ENCODE measurements at regions not wholly inside any gene's neighbourhood (a gene's known extent, or its start where the extent isn't known, plus 50 kb on each side); places are given as distances from the start of the nearest gene placed in this dataset.

- no peak overlapping the region for H2BK12ac ChIP-seq (ENCODE audit: low read length in 2 of 2)
- no peaks in the 10 kb centered on the region for H3K4me1 ChIP-seq (ENCODE audit: control insufficient read depth, insufficient read depth, low read depth, low read length)
- H3K18ac ChIP-seq (ENCODE audit: low read depth in 1 of 2, low read length in 2 of 2): no peak overlapping the region
- no peak overlapping the region for H2AK5ac ChIP-seq (ENCODE audit: low read length, severe bottlenecking)
- no peak for DNase-seq
- no peak overlapping the region for H3K4me3 ChIP-seq (ENCODE audit: insufficient read depth in 1 of 2, low read depth in 1 of 2, low read length in 2 of 2)
- H3K79me1 ChIP-seq (replicated peaks; ENCODE audit: low read length, poor library complexity, severe bottlenecking): no peaks in the 10 kb centered on the region
- no peak overlapping the region for H4K8ac ChIP-seq (ENCODE audit: low read length)
- H3K4me2 ChIP-seq (ENCODE audit: low read length, poor library complexity, severe bottlenecking): no peak overlapping the region
- H2BK5ac ChIP-seq (ENCODE audit: low read depth, low read length, poor library complexity, severe bottlenecking): no peak overlapping the region
- H2BK120ac ChIP-seq (ENCODE audit: low read depth, low read length): no peak overlapping the region
- whole genome bisulfite sequencing: no CpG with 5 or more reads among the region's 1 CpG
- no peak overlapping the region for H3K4ac ChIP-seq (ENCODE audit: low read depth in 1 of 2, low read length in 2 of 2)
- H4K91ac ChIP-seq (ENCODE audit: low read length): no peak overlapping the region
- peaks cover 8% of the 10 kb centered on the region for H3K9me3 ChIP-seq (ENCODE audit: control insufficient read depth, low read length)
- no peak overlapping the region for H2AFZ ChIP-seq (ENCODE audit: low read depth, low read length)
- no peaks in the 10 kb centered on the region for H3K36me3 ChIP-seq (ENCODE audit: control insufficient read depth in 1 of 2, insufficient read depth in 2 of 2, low read depth in 1 of 2, low read length in 2 of 2)
- no peak overlapping the region for H3K23ac ChIP-seq (ENCODE audit: low read length in 2 of 2)
- H3K14ac ChIP-seq (ENCODE audit: low read length in 2 of 2): no peak overlapping the region
- no peak overlapping the region for H3K27ac ChIP-seq (ENCODE audit: low read length, poor library complexity, severe bottlenecking)
- H3K27me3 ChIP-seq (ENCODE audit: control insufficient read depth in 1 of 2, insufficient read depth in 1 of 2, low read length in 2 of 2): peaks cover 0 to 1% of the 10 kb centered on the region in 2 experiments
- no peak overlapping the region for H3K9ac ChIP-seq (ENCODE audit: low read length)
- H2BK15ac ChIP-seq (ENCODE audit: low read depth, poor library complexity, severe bottlenecking): no peak overlapping the region
Measured at GRCh38 chr5:72028382-72028781, 78.9 kb upstream of the MAP1B start.

DNA sequence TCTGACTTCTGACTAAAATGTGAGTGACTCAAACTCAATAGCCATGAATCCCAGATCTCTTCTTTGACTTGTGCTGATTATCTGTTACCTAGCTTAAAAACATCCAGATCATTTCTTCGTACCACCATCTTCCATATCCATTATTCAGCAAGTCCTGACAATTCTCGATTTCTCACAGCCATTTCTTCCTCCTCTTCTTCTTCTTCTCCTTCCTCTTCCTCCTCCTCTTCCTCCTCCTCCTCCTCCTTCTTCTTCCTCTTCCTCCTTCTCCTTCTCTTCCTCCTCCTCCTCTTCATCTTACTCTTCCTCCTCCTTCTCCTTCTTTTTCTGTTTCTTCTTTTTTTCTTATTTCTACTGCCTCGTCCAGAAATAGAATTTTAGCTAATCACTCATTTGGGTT is 77.0 kb upstream of the MAP1B start:
- WGBS: 88% methylated on average over 3 of the region's 3 CpGs
- Histone ChIP-seq H3K27ac (ENCODE audit: low read length, poor library complexity, severe bottlenecking) (no peak overlapping the region), H3K79me1 (replicated peaks; ENCODE audit: low read length, poor library complexity, severe bottlenecking) (no peaks in the 10 kb centered on the region), H3K4me3 (ENCODE audit: insufficient read depth in 1 of 2, low read depth in 1 of 2, low read length in 2 of 2) (no peak overlapping the region), H2BK120ac (ENCODE audit: low read depth, low read length) (no peak overlapping the region), H2AFZ (ENCODE audit: low read depth, low read length) (no peak overlapping the region), H3K9me3 (ENCODE audit: control insufficient read depth, low read length) (no peaks in the 10 kb centered on the region), H3K4me1 (ENCODE audit: control insufficient read depth, insufficient read depth, low read depth, low read length) (no peaks in the 10 kb centered on the region), H3K9ac (ENCODE audit: low read length) (no peak overlapping the region), H2BK15ac (ENCODE audit: low read depth, poor library complexity, severe bottlenecking) (no peak overlapping the region), H3K36me3 (ENCODE audit: control insufficient read depth in 1 of 2, insufficient read depth in 2 of 2, low read depth in 1 of 2, low read length in 2 of 2) (no peaks in the 10 kb centered on the region), H3K14ac (ENCODE audit: low read length in 2 of 2) (no peak overlapping the region), H4K8ac (ENCODE audit: low read length) (no peak overlapping the region), H2AK5ac (ENCODE audit: low read length, severe bottlenecking) (no peak overlapping the region), H3K23ac (ENCODE audit: low read length in 2 of 2) (no peak overlapping the region), H3K27me3 (ENCODE audit: control insufficient read depth in 1 of 2, insufficient read depth in 1 of 2, low read length in 2 of 2) (peaks cover 0 to 9% of the 10 kb centered on the region in 2 experiments), H3K4ac (ENCODE audit: low read depth in 1 of 2, low read length in 2 of 2) (no peak overlapping the region), H3K4me2 (ENCODE audit: low read length, poor library complexity, severe bottlenecking) (no peak overlapping the region), H2BK12ac (ENCODE audit: low read length in 2 of 2) (no peak overlapping the region), H3K18ac (ENCODE audit: low read depth in 1 of 2, low read length in 2 of 2) (no peak overlapping the region), H4K91ac (ENCODE audit: low read length) (no peak overlapping the region), H2BK5ac (ENCODE audit: low read depth, low read length, poor library complexity, severe bottlenecking) (no peak overlapping the region)
- DNase-seq: no peak

DNA sequence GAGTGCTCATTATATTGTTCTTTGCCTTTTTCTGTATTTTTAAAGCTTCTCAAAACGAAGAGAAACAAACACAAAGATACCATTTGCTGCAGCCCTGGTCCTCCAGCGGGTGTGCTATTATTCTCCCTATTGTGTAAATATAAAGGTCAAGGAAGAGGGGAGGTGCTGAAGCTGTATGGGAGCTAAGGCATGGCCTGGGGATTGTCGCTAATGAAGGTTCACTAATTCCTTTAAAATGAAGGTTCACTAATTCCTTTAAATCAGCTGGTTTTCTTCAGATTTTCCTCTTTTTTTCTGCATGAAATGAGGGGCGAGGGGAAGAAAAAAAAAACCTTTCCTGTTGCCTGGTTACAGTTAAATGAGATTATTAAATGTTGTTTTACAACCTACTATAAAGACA is 74.5 kb upstream of the MAP1B start:
- no peak overlapping the region for H3K4me2 ChIP-seq (ENCODE audit: low read length, poor library complexity, severe bottlenecking)
- no peak overlapping the region for H2BK12ac ChIP-seq (ENCODE audit: low read length in 2 of 2)
- no peak overlapping the region for H3K27ac ChIP-seq (ENCODE audit: low read length, poor library complexity, severe bottlenecking)
- H3K9ac ChIP-seq (ENCODE audit: low read length): no peak overlapping the region
- H2BK15ac ChIP-seq (ENCODE audit: low read depth, poor library complexity, severe bottlenecking): no peak overlapping the region
- no peak overlapping the region for H2BK120ac ChIP-seq (ENCODE audit: low read depth, low read length)
- H3K27me3 ChIP-seq (ENCODE audit: control insufficient read depth in 1 of 2, insufficient read depth in 1 of 2, low read length in 2 of 2): peaks cover 0 to 19% of the 10 kb centered on the region in 2 experiments
- no peak for DNase-seq
- no peaks in the 10 kb centered on the region for H3K36me3 ChIP-seq (ENCODE audit: control insufficient read depth in 1 of 2, insufficient read depth in 2 of 2, low read depth in 1 of 2, low read length in 2 of 2)
- H3K4ac ChIP-seq (ENCODE audit: low read depth in 1 of 2, low read length in 2 of 2): no peak overlapping the region
- H3K23ac ChIP-seq (ENCODE audit: low read length in 2 of 2): no peak overlapping the region
- H2AK5ac ChIP-seq (ENCODE audit: low read length, severe bottlenecking): no peak overlapping the region
- WGBS: 17% methylated on average over 2 of the region's 4 CpGs
- no peak overlapping the region for H3K18ac ChIP-seq (ENCODE audit: low read depth in 1 of 2, low read length in 2 of 2)
- no peaks in the 10 kb centered on the region for H3K9me3 ChIP-seq (ENCODE audit: control insufficient read depth, low read length)
- no peaks in the 10 kb centered on the region for H3K4me1 ChIP-seq (ENCODE audit: control insufficient read depth, insufficient read depth, low read depth, low read length)
- no peaks in the 10 kb centered on the region for H3K79me1 ChIP-seq (replicated peaks; ENCODE audit: low read length, poor library complexity, severe bottlenecking)
- no peak overlapping the region for H3K14ac ChIP-seq (ENCODE audit: low read length in 2 of 2)
- no peak overlapping the region for H4K8ac ChIP-seq (ENCODE audit: low read length)
- no peak overlapping the region for H2BK5ac ChIP-seq (ENCODE audit: low read depth, low read length, poor library complexity, severe bottlenecking)
- H4K91ac ChIP-seq (ENCODE audit: low read length): no peak overlapping the region
- H2AFZ ChIP-seq (ENCODE audit: low read depth, low read length): no peak overlapping the region
- H3K4me3 ChIP-seq (ENCODE audit: insufficient read depth in 1 of 2, low read depth in 1 of 2, low read length in 2 of 2): no peak overlapping the region

GRCh38 chr5:72034770-72035169 is 72.5 kb upstream of the MAP1B start:
- Histone ChIP-seq H2AK5ac (ENCODE audit: low read length, severe bottlenecking) (no peak overlapping the region), H4K91ac (ENCODE audit: low read length) (no peak overlapping the region)

More at GRCh38 chr5:72034770-72035169, 72.5 kb upstream of the MAP1B start:
- H2BK5ac ChIP-seq (ENCODE audit: low read depth, low read length, poor library complexity, severe bottlenecking): no peak overlapping the region
- H3K4ac ChIP-seq (ENCODE audit: low read depth in 1 of 2, low read length in 2 of 2): no peak overlapping the region
- no peak overlapping the region for H2BK120ac ChIP-seq (ENCODE audit: low read depth, low read length)
- no peak overlapping the region for H3K4me2 ChIP-seq (ENCODE audit: low read length, poor library complexity, severe bottlenecking)
- no peak overlapping the region for H2AFZ ChIP-seq (ENCODE audit: low read depth, low read length)
- no peak overlapping the region for H2BK12ac ChIP-seq (ENCODE audit: low read length in 2 of 2)
- no peak overlapping the region for H3K27ac ChIP-seq (ENCODE audit: low read length, poor library complexity, severe bottlenecking)
- H2BK15ac ChIP-seq (ENCODE audit: low read depth, poor library complexity, severe bottlenecking): no peak overlapping the region
- WGBS: 78% methylated on average over 4 of the region's 4 CpGs
- peaks cover 0 to 19% of the 10 kb centered on the region in 2 experiments for H3K27me3 ChIP-seq (ENCODE audit: control insufficient read depth in 1 of 2, insufficient read depth in 1 of 2, low read length in 2 of 2)
- no peaks in the 10 kb centered on the region for H3K9me3 ChIP-seq (ENCODE audit: control insufficient read depth, low read length)
- no peaks in the 10 kb centered on the region for H3K4me1 ChIP-seq (ENCODE audit: control insufficient read depth, insufficient read depth, low read depth, low read length)
- no peak overlapping the region for H3K18ac ChIP-seq (ENCODE audit: low read depth in 1 of 2, low read length in 2 of 2)
- no peak overlapping the region for H3K23ac ChIP-seq (ENCODE audit: low read length in 2 of 2)
- no peaks in the 10 kb centered on the region for H3K79me1 ChIP-seq (replicated peaks; ENCODE audit: low read length, poor library complexity, severe bottlenecking)
- H4K8ac ChIP-seq (ENCODE audit: low read length): no peak overlapping the region
- no peaks in the 10 kb centered on the region for H3K36me3 ChIP-seq (ENCODE audit: control insufficient read depth in 1 of 2, insufficient read depth in 2 of 2, low read depth in 1 of 2, low read length in 2 of 2)
- H3K14ac ChIP-seq (ENCODE audit: low read length in 2 of 2): no peak overlapping the region
- no peak overlapping the region for H3K4me3 ChIP-seq (ENCODE audit: insufficient read depth in 1 of 2, low read depth in 1 of 2, low read length in 2 of 2)
- H3K9ac ChIP-seq (ENCODE audit: low read length): no peak overlapping the region
- DNase-seq: no peak

Data from mesenchymal stem cell (in vitro differentiated cells and primary cell).